ENCODE measurements at regions not wholly inside any gene's neighbourhood (a gene's known extent, or its start where the extent isn't known, plus 50 kb on each side); places are given as distances from the start of the nearest gene placed in this dataset.

DNA sequence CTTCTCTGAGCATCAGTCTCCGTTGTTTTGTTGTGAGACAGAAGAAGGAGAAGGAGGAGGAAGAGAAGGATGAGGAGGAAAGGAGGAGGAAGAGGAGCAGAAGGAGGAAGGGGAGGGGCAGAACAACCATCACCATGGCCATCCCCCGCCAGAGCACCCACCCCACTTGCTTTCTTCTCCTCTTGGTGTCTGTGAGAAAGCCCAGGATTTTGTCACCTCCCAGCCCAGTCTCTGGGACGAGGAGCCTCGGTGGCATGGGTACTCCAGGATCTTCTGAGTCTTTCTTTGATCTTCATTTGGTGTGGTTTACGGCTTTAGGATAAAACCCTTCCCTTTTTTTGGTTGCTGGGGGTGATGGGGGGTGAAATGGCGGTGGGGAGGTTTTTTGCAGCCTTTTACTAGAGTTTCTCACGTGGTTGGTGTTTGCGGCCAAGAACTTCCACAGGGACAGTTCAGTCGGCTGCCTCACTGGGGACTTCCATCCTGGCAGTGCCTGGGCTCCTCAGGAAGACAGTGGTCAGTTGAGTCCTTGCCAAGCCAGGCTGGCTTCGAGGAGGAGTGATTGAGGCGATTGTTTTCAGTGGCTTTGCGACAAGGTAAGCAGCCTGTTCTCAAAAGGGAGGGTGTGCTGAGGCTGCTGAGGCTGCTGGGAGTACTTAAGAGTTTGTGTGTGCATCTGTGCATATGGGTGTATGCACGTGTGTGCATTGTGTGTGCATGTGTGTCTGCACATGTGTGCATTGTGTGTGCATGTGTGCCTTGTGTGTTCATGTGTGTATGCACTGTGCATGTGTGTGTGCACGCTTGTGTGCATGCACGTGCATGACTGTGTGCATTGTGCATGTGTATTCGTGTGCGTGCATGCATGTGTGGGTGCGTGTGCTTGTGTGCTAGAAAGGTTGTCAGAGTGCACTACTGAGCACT lies 567.5 kb downstream of the TBC1D22A start:
- Histone ChIP-seq H3K9me3 (ENCODE audit: severe bottlenecking) (no peaks in the 10 kb centered on the region), H3K27me3 (ENCODE audit: insufficient read depth, poor library complexity, severe bottlenecking) (no peaks in the 10 kb centered on the region), H3K4me3 (ENCODE audit: severe bottlenecking) (no peak overlapping the region), H3K36me3 (ENCODE audit: low read depth) (no peaks in the 10 kb centered on the region), H3K4me1 (ENCODE audit: insufficient read depth, poor library complexity, severe bottlenecking) (peaks cover 10% of the 10 kb centered on the region), H3K27ac (ENCODE audit: poor library complexity, severe bottlenecking) (peak overlapping the region; percentile 62)
- ATAC-seq (ENCODE audit: low read depth) (no peak), DNase-seq (ENCODE audit: low spot score) (no peak)
- no peak for TF ChIP-seq CTCF (IDR thresholded peaks at IDR 0.05; ENCODE audit: poor library complexity, severe bottlenecking)

DNA sequence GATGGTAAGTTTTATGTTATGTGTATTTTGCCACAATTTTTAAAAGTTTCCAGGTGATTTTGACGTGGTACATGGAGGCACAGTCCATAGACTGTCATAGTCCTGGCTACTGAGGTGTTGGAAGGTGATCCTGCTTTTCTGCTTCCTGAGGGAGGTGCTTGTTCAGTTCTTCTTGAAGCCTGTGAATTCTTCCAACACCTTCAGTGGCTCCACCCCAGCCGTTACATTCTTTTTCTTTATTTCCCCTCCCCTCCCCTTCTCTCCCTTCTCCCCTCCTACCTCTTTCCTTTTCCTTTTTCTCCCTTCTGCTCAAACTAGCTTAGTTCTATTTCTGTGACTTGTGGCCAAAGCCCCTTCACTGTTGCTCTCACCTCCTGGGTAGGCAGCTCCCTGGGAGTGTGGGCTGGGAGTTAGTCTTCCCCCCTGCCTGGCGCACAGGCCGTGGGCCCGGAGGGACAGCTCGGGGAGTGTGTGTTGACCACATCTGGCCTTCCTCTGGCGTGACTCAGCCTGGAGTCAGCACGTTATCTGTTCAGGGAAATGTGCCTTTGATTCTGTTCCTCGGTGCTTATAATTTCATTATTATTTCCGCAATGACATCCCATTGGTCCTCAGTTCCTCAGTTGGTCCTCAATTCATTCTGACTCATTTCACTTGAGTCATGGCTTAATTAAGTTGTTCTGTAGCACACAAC lies 566.2 kb downstream of the TBC1D22A start:
- H3K27ac ChIP-seq (ENCODE audit: poor library complexity, severe bottlenecking), result peak overlapping the region; percentile 62
- H3K27me3 ChIP-seq (ENCODE audit: insufficient read depth, poor library complexity, severe bottlenecking), result no peaks in the 10 kb centered on the region
- no peaks in the 10 kb centered on the region for H3K9me3 ChIP-seq (ENCODE audit: severe bottlenecking)

GRCh38 chr22:47327241-47327640 lies 564.8 kb downstream of the TBC1D22A start:
- peaks cover 10% of the 10 kb centered on the region for H3K4me1 ChIP-seq (ENCODE audit: insufficient read depth, poor library complexity, severe bottlenecking)
- no peaks in the 10 kb centered on the region for H3K9me3 ChIP-seq (ENCODE audit: severe bottlenecking)
- H3K27ac ChIP-seq (ENCODE audit: poor library complexity, severe bottlenecking), result no peak overlapping the region
- TF ChIP-seq CTCF (IDR thresholded peaks at IDR 0.05; ENCODE audit: poor library complexity, severe bottlenecking), result no peak
- ATAC-seq (ENCODE audit: low read depth) (no peak), DNase-seq (ENCODE audit: low spot score) (no peak)
- H3K27me3 ChIP-seq (ENCODE audit: insufficient read depth, poor library complexity, severe bottlenecking), result no peaks in the 10 kb centered on the region
- no peak overlapping the region for H3K4me3 ChIP-seq (ENCODE audit: severe bottlenecking)
- no peaks in the 10 kb centered on the region for H3K36me3 ChIP-seq (ENCODE audit: low read depth)

More for the DNA sequence above, 566.2 kb downstream of the TBC1D22A start:
- peaks cover 10% of the 10 kb centered on the region for H3K4me1 ChIP-seq (ENCODE audit: insufficient read depth, poor library complexity, severe bottlenecking)
- DNase-seq (ENCODE audit: low spot score) (no peak), ATAC-seq (ENCODE audit: low read depth) (peak; percentile 96)
- no peak for TF ChIP-seq CTCF (IDR thresholded peaks at IDR 0.05; ENCODE audit: poor library complexity, severe bottlenecking)
- H3K36me3 ChIP-seq (ENCODE audit: low read depth), result no peaks in the 10 kb centered on the region
- no peak overlapping the region for H3K4me3 ChIP-seq (ENCODE audit: severe bottlenecking)

DNA sequence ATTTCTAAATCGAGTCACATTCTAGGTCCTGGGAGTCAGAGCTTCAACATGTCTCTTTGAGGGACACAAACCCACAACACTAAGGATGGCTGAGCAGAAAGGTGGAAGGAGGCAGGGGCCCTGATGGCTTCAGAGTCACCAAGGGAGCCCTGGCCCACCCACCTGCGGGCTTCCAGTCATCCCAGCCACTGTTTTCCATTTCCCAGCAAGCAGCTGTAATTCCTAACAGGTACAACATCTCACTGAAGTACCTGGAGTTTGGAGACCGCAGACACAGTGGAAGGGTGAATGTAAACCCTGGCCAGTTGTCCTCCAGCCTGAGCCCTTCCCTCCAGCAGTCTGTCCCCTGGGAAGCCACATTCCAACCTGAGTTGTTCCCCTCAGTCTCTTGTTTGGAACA lies 562.8 kb downstream of the TBC1D22A start:
- ATAC-seq (ENCODE audit: low read depth) (no peak), DNase-seq (ENCODE audit: low spot score) (no peak)
- H3K4me1 ChIP-seq (ENCODE audit: insufficient read depth, poor library complexity, severe bottlenecking), result peaks cover 10% of the 10 kb centered on the region
- no peaks in the 10 kb centered on the region for H3K9me3 ChIP-seq (ENCODE audit: severe bottlenecking)
- no peak for TF ChIP-seq CTCF (IDR thresholded peaks at IDR 0.05; ENCODE audit: poor library complexity, severe bottlenecking)
- no peaks in the 10 kb centered on the region for H3K36me3 ChIP-seq (ENCODE audit: low read depth)
- no peak overlapping the region for H3K27ac ChIP-seq (ENCODE audit: poor library complexity, severe bottlenecking)
- H3K27me3 ChIP-seq (ENCODE audit: insufficient read depth, poor library complexity, severe bottlenecking), result no peaks in the 10 kb centered on the region
- H3K4me3 ChIP-seq (ENCODE audit: severe bottlenecking), result no peak overlapping the region
